Stimulated activated CD4-positive, alpha-beta T cell treated with anti-CD3 and anti-CD28 coated beads, Interleukin-1b, Interleukin-23, amount 100 ng/mL, for 1 hour (primary cell): ENCODE measurements at regions not wholly inside any gene's neighbourhood (a gene's known extent, or its start where the extent isn't known, plus 50 kb on each side); places are given as distances from the start of the nearest gene placed in this dataset.

ENCODE experiments used
- DNase-seq, 2 donors: peaks; one replicate each; pipeline ENCODE4 v3.0.0-alpha.2; 2020; ENCODE audit warnings: low read depth in 2 of 2

- no peak for DNase-seq
Observed at GRCh38 chr22:19621373-19622060, 92.8 kb upstream of the SEPTIN5 start.

DNA sequence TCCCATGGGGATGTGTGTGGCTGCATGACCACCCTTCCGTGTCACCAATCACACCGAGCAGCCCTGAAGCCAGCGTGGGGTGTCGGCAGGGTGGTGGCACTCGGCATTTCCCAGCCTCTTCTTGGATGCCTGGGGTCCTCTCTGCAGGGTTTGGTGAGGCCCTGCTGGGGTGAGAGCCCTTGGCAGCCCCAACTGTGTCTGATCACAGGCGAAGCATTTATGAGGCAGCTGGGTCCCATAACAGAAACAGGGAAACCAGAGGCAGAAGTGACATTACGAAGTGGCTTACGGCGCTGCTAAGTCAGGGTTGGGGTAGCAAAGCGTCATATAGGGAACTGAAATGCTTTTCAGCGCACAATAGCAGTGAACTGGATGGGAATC, 92.3 kb upstream of the SEPTIN5 start:
- DNase-seq, result no peak

DNA sequence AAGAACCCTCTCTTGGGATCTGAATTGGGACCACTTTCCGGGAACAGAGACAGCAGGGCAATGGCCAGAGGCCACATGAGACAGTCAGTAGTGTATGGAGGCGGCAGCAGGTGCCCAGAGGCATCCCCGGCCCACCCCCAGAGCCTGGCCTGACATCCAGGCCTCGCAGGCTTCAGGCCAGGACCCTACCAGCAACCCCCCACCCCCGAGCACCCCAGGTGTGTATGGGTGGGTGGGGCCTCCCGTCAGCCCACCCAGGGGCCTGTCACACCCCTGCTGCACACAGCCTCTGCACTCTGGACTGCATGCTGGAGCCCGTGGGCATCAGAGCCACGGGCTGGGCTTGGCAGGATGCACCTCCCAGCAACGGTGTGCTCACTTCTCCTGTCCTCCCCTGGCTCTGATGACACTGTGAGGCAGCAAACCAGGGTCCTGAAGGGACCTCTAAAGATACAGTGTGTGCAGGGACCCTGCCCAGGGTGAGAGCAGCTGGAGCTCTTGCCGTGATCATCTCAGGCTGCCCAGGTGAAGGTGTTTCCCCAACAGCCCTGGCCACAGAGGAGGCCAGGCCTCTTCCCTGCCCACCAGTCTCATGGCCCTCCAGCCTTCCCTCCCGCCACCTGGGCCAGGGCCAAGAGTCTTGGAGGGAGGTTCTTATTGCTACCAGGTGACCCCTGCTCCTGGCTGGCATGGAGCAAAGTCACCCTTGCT, 88.8 kb upstream of the SEPTIN5 start:
- DNase-seq, result no peak

GRCh38 chr22:19626042-19626587, 88.2 kb upstream of the SEPTIN5 start:
- DNase-seq, result no peak

GRCh38 chr22:19626666-19627065, 87.6 kb upstream of the SEPTIN5 start:
- DNase-seq, result no peak

DNA sequence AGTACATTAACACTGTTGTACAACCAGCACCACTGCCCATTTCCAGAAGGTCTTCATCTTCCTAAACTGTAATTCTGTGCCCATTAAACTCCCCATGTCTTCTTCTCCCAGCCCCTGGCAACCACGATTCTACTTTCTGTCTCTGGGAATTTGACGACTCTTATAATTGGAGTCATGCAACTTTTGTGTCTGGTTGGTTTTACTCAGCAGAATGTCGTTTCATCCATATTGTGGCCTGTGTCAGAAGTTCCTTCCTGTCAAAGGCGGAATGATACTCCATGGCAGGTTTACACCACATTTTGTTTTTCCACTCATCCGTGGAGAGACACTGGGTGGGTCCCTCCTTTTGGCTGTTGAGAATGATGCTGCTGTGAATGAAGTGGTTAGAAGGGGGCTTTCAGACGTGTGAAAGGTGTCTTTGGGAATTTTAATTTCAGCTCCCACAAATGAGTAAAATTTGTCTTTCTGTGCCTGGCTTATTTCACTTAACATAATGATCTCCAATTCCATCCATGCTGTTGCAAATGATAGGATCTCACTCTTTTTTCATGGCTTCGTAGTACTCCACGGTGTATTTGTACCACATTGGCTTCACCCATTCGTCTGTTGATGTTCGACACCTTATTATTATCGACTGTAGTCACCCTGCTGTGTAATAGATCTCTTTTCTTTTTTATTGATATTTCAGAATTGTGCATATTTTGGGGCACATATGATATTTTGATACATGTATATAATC, 86.1 kb upstream of the SEPTIN5 start:
- no peak for DNase-seq

- DNase-seq, result no peak
Observed at GRCh38 chr22:19629331-19629719, 85.0 kb upstream of the SEPTIN5 start.

DNA sequence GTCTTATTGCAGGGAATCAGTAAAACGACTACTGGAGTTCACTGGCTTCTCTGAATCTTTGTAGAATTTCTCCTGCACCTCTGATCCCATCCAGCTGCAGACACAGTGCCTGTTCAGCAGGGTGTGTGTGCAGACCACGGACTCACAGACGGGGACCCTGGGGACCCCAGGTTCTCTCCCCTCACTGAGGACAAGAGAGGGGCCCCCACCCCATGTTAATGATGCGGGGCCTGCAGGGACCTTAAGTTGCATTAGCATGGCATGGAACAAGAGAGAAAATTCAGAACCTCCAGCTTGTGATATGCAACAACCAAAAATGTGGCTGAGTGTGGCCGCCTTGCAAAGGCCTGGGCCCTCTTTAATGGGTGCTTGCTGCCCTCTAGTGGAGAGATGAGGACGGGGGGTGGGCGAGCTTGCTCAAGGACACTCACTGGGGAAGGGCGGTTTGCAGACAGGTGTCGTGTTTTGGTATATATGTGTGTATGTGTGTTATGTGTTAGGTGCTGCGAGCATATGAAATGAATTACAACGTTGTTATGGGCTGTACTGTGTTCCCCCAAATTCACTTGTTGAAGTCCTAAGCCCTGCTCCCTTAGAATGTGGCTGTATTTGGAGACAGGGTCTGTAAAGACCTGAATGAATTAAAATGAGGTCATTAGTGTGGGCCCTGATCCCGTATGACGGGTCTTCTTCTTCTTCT, 84.4 kb upstream of the SEPTIN5 start:
- peak; percentile 67 to 83 for DNase-seq

DNA sequence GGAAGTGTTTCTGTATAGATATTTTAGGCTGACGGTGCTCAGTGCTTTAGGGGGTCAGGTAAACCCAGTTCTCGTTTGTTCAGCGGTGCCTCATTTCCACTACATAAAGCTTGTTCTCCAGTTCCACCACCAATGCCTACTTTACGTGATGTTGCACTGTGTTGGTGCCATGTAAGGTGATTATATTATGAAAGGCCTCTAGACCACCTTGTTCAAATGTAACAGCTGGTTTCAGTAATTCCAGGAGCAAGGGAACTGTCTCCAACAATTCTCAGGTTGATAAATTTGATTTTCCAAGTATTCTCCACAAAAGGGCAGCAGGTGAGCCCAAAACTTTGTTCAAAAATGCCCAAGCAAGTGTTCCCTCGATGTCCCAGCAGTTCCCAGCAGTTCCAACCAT, 83.7 kb upstream of the SEPTIN5 start:
- no peak for DNase-seq

- no peak for DNase-seq
Observed at GRCh38 chr22:19631899-19632667, 82.2 kb upstream of the SEPTIN5 start.

DNA sequence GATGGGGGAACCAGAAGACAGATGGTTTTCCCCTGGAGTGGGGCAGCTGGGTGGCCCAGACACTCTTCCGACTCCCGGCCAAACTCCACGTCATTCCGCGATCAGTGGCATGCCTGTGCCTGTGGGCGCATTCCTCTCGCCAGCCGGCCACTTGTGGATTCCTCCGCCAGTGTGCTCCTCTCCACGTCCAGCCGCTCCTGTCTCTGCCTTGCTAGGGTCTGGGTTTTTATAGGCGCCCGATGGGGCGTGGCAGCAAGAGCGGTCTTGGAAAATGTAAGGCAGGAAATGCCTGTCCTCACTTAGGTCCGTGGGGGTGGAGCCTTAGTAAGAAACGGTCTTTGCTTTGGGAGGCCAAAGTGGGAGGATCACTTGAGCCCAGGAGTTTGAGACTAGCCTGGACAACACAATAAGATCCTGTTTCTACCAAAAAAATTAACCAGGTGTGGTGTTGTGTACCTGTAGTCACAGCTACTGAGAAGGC, 81.6 kb upstream of the SEPTIN5 start:
- no peak for DNase-seq

GRCh38 chr22:19634226-19634975, 79.9 kb upstream of the SEPTIN5 start:
- DNase-seq, result no peak

GRCh38 chr22:19635644-19636043, 78.7 kb upstream of the SEPTIN5 start:
- DNase-seq, result no peak

DNA sequence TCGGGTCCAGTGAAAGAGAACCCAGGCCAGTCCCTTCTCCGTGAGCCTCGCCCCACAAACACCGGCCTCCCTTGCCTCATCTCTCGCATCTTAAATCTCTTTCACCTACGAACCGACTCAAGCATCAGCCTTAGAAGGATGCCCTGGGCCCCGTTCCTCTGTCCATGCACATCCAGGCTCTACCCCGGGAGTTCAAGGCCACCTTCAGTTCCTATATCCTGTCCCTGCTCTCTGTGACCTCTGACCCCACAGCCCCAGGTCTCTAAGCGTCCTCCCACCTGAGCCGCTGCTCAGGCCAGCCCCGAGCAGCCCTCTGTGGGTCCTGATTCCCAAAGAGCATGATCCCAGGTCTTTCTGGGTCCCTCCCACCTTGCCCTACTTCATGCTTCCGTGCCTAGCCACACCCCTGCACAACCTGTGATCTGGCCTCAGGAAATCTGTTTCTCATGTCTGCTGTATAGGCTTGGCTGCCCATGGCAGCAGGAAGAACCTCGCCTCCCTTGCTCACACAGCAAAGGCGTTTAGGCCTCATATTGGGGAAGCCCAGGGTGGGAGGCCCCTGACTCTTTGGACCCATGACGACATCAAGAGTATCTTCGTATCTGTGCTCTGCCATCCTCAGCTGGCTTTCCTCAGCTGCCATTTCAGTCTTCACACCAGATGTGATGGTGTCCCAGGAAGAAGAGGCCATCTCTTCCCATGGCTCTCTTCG, 77.5 kb upstream of the SEPTIN5 start:
- no peak for DNase-seq

GRCh38 chr22:19637408-19638281, 76.7 kb upstream of the SEPTIN5 start:
- DNase-seq, result no peak

DNA sequence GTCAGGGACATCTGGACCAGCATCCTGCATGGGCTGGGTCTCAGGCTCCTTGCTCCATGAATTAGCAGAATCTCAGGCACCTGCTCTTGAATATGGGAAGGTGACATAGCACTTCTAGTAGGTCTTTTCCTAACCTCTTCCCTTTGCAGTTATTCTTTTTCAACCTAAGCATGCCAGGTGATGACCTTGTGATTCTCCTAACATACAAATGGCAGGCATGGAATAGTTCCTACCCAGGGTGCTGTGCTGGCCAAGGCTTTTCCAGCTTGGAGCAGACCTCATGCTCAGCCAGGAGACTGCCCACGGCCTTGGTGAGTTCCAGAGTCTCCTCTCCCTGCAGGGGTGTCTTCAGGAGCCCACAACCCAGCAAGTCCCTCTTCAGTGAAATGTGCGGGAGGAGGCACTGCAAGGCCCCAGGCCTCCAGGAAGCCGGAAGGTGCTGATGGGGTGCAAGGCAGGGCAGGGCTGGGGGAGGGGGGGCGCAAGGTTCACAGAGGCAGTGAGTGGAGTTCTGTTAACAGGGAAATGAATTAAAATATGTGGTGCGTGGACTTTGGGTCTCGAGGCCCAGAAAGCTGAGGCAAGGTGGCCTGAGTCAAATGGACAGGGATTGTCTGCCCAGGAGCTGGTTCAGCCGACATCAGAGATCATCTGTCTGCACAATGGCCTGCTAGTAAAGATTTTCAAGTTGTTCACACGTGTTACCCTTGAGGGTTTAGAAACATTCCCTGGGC, 75.9 kb upstream of the SEPTIN5 start:
- DNase-seq, result no peak

DNA sequence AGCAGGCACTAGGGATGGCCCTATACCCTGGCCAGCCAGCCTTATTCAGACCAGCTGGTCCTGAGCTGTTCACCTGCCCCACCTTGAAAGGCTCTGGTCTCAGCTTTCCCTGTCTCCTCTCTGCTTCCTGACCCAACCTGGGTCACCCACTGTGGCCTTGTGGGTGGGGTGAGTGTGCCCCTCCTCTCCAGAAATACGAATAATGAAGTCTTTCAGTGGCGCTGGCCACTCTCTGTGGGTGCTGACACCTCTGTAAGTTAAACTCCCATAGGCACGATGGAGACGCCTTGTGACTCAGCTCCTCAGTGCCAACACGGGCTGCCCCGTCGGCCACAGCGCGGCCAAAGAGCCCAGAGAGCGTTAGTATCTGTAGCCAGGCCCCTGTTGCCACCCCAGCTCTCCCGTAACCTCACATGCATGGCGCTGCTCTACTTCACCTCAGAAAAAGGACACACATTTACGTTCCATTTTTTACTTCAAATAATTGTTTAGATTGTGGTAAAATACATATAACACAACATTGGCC, 74.6 kb upstream of the SEPTIN5 start:
- no peak for DNase-seq

GRCh38 chr22:19640306-19640705, 74.0 kb upstream of the SEPTIN5 start:
- no peak for DNase-seq
